ENCODE measurements at regions not wholly inside any gene's neighbourhood (a gene's known extent, or its start where the extent isn't known, plus 50 kb on each side); places are given as distances from the start of the nearest gene placed in this dataset.

DNA sequence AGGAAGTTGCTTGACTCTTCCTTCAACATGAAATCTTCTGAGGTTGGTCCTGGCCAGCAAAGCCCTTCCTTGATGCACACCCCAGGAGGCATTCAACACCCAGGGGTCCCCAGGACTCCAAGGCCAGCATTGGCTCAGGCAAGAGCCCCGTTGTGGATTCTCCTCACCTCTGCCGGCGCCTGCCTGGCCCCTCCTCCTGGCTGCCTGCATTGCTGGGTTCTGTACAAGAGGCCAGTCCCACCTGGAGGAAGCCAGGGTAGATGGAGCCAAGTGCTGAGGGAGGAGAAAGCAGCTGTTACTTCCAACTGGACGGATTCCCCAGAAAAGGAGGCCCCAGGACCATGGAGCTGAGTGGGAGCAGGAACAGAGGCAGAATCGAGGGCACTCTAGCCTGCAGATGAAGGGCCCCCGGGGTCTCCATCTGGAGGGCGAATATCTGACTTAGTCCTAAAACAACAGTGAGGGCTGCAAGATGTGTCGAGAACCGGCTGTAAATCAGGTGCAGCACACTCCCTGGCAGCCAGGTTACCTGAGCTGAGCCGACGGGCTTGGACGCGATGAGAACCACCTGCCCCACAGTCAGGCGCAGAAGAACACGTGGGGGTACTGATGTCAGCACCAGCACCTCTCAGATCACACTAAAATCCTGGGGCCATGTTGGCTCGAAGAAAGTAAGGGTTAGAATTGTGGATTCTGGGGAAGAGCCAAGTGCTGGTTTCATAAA is 399.6 kb upstream of the SALL3 start:
- TF ChIP-seq, protein P1, sequence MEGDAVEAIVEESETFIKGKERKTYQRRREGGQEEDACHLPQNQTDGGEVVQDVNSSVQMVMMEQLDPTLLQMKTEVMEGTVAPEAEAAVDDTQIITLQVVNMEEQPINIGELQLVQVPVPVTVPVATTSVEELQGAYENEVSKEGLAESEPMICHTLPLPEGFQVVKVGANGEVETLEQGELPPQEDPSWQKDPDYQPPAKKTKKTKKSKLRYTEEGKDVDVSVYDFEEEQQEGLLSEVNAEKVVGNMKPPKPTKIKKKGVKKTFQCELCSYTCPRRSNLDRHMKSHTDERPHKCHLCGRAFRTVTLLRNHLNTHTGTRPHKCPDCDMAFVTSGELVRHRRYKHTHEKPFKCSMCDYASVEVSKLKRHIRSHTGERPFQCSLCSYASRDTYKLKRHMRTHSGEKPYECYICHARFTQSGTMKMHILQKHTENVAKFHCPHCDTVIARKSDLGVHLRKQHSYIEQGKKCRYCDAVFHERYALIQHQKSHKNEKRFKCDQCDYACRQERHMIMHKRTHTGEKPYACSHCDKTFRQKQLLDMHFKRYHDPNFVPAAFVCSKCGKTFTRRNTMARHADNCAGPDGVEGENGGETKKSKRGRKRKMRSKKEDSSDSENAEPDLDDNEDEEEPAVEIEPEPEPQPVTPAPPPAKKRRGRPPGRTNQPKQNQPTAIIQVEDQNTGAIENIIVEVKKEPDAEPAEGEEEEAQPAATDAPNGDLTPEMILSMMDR (IDR thresholded peaks at IDR 0.05) = no peak

DNA sequence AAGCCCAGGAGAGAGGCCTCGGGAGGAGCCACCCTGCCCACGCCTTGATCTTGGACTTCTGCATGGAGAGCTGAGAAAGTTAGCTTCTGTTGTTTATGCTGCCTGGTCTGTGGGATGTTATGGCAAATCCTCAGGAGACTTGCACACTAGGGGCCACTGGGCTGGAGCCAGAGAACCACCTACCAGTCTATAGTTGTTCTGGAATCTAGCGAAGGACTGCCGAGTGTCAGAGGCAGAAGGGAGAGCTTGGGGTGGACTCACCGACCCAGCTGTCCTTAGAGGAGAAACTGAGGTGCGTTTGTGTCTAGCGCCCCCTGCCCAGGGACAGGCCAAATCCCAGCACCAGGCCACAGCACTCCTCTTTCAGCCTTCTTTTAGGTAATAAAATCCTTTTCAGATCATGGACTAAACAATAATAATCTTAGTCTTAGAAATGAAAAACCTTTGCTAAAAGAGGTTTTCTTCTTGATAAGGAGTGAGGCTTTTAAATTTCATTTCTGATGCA is 398.7 kb upstream of the SALL3 start:
- TF ChIP-seq, protein P1 (IDR thresholded peaks at IDR 0.05) = no peak

DNA sequence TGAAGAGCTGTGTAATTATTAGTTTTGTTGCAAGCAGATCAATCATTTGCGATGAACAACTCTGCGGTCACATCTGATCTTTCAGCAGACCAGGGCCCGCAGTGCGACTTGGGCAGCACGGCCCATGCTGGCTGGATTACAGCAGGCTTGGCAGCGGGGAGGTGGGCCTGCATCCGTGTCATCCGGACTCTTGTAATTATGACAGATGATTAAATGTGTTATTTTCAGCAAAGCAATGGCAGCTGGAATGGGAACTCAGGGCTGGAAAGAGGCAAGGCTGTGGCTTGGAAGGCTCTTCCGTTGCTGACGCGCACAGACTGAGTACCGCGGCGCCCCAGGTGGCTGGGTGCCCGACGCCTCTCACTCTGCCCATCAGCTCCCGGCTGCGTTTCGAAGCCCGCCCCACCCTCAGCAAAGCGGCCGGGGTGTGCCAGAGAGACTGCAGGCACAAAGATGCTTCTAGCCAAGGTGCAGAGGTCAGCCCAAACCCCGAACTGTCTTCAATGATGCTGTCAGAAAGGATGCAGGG is 397.4 kb upstream of the SALL3 start:
- TF ChIP-seq, protein P1 (IDR thresholded peaks at IDR 0.05) = no peak

DNA sequence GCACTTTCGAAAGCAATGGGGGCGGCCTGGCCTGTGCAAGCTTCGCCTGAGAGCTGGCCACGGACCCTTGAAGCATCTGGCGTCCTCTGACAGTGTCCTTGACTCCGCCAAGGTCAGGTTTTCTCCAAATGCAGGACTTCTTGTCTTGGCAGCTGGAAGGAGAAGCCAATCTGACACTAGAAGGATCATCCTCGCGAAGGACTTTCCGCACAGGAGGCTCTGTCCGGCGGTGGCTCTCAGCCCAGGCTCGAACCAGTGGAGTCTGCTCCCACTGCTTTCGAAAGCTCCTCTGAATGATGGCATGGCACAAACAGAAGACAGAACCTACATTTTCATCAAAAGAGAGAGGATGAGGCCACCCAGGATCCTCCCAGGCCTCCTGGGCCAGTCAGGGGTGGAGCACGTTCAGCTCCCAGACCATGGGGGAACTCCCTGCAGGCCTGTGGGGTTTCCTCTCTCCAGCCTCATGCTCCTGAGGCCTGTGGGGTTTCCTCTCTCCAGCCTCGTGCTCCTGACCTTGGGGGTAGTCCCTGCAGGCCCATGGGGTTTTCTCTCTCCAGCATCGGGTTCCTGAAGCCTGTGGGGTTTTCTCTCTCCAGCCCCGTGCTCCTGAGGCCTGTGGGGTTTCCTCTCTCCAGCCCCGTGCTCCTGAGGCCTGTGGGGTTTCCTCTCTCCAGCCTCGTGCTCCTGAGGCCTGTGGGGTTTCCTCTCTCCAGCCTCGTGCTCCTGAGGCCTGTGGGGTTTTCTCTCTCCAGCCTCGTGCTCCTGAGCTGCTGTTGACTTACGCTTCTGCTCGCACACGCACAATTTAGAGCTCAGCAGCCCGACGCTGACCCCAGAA is 396.5 kb upstream of the SALL3 start:
- TF ChIP-seq, protein P1 (IDR thresholded peaks at IDR 0.05) = no peak

DNA sequence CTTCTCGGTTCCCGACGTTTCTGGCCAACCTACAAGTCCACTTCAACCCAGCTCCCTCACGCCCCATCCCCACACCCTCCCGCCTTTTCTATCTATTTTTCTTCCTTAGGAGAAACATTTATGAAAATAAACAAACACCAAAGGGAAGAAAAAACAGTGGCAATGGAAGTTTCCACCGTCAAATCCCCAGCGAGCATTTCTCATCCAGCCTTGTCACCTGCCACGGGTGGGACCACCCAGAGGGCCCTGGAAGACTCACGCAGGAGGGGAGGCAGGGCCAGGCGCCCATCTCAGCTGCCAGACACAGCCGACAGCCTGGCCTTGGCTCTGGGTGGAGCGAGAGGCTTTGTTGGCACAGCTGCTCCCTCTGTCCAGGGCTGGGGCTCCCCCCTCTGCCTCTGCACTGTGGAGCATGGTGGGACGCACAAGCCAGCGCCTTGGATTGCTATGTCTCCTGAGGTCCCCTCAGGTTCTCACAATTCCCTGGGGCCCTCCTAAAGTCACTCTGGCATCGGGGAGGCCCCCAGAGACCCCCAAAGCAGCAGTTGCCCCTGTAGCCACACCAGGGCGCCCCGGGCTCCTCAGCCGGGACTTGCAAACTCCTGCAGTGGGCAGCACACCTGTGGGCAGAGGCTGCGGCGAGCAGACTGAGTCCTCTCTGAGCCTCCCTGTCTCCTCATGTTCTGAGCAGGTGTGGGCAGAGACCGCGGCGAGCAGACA is 395.7 kb upstream of the SALL3 start:
- TF ChIP-seq, protein P1 (IDR thresholded peaks at IDR 0.05) = no peak

DNA sequence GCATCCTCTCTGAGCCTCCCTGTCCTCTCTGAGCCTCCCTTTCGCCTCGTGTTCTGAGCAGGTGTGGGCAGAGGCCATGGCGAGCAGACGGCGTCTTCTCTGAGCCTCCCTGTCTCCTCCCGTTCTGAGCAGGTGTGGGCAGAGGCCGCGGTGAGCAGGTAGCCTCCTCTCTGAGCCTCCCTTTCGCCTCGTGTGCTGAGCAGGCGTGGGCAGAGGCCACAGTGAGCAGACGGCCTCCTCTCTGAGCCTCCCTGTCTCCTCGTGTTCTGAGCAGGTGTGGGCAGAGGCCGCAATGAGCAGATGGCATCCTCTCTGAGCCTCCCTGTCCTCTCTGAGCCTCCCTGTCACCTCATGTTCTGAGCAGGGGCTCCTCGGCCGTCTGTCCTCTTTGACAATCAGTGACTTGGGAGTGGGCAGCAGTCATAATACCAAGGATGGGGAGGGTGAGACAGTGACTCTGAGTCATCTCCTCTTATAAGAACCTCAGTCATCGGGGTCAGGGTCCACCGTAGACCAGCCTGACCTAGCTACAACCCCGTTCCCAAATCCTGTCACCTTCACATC is 395.1 kb upstream of the SALL3 start:
- TF ChIP-seq, protein P1 (IDR thresholded peaks at IDR 0.05) = no peak

DNA sequence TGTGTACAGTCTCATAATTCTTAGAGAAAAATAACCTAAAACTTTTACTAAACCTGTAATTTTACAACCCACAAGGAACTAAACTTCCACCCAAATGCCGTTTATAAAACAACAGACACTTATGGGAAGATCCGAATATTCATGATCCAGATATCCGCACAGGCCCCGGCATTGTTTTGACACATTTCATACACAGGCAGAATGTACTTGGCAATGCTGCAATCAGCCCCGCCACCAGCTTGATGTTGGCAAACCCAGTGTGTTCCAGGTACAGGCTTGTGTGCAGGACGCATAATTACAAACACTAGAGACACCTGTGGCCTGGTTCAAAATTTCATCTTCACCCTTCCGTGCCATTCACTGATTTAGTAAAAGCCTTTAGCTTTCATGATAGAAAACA is 393.0 kb upstream of the SALL3 start:
- TF ChIP-seq, protein P1 (IDR thresholded peaks at IDR 0.05) = no peak

Data from LNCAP (cell line).